Stimulated activated CD8-positive, alpha-beta memory T cell treated with anti-CD3 and anti-CD28 coated beads, Interleukin-15, amount 100 ng/mL, for 24 hours (primary cell): ENCODE measurements at regions not wholly inside any gene's neighbourhood (a gene's known extent, or its start where the extent isn't known, plus 50 kb on each side); places are given as distances from the start of the nearest gene placed in this dataset.
"Not testable (repeated sequence)": the region's sequence is repeated elsewhere in the genome, so short reads cannot be mapped to it uniquely, and the experiment has no call there.

Experiments used
- DNase-seq: peaks from one replicate; pipeline ENCODE4 v3.0.0-alpha.2; 2020; ENCODE audit warnings: low read depth

DNA sequence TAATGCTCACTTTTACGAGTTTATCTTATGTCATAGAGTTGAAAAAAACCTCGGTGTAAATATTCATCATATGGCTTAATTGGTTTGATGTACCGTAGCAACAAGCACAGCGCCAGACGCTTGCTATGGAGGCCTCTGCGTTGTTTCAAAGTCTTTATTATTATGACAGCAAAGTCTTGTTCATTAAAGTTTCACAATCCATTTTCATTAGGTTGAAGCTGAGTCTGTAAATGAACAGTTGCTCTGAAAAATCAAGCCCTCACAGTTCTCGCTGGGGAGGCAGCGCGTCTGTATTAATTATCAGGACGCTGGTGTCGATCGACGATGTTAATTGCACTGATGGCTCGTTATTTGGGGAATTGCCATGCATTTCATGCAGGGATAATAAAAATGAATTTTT is 185.6 kb downstream of the INSC start:
- DNase-seq, result no peak

DNA sequence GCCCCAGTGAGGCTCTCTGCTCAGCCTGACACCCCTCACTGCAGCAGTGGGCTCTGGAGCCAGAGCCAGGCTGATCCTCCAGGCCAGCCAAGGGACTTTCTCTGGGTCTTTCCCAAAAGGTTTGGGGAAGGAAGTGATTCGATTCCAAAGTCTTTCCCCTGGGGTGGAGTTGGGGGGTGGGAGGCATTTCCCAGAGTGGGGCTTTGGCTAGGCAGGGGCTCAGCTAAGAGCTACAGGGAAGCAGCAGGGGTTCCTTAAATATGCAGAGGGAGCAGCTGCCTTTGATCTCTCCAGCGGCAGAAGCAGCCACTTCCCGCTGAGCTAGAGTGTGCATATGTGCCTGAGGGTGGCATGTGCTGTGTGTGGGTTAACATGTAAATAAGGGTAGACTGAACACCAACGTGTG is 192.9 kb downstream of the INSC start:
- no peak for DNase-seq

DNA sequence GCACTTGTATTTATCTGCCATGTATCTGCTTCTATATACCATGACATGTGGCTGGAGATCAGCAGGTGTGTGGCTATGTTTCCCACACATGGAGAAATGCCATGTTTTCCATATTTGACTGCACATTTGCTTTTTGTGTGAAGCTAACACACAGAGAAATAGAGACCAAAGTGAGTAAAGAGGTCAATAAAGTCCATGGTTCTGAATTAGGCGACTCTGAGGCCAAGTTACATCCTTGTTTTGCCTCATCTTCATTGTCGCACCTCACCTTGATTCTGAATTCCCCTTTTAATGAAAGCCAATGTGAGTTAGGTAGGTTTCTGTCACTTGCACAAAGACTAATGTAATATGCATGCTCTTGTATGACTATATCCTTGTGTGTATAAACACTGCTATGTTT is 194.1 kb downstream of the INSC start:
- DNase-seq, result no peak

DNA sequence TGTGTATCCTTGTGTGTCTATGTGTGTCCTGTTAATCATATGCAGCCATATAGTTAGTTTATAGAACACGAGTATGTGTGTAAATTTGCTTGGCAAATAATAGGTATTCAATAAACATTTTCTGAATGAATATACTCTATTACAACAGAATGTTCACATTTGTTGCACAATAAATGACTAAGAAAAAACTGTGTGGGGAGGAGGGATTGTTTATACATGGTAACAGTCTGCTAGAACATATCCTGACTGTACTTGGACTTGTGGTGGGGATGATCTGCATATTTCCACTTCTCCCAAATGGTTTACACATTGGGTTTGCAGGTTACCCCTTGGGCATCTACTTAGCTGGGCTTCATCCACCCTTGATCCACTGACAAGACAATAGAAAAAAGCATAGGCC is 194.6 kb downstream of the INSC start:
- DNase-seq, result no peak

DNA sequence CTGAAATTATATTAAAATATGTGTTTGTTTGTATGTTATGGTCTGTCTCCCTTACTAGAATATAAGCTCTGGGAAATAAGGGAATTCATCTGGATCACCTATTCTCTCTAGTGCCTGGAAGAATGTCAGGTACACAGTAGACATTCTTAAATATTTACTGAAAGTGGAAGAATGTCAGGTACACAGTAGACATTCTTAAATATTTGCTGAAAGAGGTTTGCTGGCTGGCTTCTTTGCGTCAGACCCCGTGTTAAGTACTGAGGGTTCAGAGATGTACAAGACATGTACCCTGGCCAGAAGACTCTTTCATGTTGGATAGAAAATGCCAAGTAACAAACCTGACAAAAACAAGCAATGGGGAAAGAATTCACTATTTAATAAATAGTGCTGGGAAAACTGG is 199.1 kb downstream of the INSC start:
- DNase-seq, result no peak

DNA sequence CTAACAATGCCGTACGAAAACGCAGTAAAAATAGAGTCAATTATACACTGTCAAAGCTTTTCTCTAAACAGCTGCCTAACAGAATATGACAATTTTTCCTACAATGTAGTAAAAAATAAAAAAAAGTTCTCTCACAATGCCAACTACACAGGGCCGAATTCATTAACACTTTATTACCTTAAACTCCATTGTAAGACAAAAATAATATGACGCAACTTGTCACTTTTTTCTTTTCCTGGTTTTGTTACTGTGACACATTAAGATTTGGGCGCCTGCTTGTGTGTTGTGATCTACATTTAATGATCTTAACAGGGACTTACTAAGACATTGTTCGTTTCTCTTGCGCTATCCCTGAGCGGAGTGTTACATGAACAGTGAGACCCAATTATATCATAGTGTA is 204.1 kb downstream of the INSC start:
- DNase-seq, result no peak

DNA sequence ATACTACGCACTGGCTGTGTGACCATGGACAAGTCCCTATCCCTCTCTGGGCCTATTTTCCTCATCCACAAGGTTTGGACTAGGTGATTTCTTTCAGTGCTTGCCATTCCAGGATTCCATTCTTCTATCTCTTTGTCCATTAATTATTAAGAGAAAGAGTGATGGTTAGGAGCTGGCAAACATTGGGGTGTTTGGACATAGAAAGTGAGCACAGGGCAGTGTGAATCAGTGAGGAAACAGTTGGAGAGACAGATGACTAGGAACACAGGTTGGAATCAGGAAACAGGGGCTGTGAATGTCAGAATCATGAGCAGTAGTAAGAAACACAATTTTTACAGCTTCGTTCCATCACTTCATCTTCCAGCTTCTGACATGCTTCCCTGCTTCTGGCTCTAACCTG is 211.8 kb downstream of the INSC start:
- no peak for DNase-seq

DNA sequence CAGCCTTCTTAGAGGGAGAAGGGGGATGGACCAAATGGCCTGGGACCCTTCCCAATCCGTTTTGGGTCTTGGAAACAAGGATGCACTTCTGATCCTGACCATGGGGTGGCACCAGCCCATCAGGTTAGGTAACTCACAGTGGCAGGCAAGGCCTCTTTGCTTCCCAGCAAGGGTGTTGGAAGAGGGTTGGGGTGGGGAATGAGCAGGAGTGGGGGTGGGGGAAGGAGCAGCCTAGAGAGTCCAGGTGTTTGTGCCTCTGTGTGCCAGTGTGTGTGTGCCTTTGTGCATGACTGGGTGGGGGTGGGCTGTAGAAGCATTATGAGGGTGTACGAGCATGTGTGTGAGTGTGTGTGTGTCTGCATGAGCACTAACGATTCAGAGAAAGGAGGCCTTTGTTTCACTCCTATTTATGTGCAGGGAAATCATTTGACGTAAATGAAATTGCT is 213.1 kb downstream of the INSC start:
- no peak for DNase-seq

DNA sequence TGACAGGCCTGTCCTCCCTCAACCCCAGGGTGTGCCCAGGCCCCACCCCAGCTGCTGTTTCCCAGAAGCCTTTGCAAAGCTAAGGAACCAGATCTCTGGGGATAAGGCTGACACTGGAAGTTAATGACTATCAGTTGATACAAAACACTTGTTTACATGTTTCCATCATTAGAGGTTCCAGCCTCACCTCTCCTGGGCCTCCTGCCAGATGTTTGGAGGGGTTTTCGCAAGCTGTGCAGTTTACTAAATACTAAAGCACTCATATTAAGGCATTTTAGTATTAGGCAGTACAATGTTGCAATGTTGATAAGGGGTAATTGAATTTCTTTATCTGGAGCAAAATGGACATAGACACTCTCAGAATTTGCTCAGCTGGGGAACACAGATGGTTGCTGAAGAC is 218.7 kb downstream of the INSC start:
- DNase-seq, result no peak

DNA sequence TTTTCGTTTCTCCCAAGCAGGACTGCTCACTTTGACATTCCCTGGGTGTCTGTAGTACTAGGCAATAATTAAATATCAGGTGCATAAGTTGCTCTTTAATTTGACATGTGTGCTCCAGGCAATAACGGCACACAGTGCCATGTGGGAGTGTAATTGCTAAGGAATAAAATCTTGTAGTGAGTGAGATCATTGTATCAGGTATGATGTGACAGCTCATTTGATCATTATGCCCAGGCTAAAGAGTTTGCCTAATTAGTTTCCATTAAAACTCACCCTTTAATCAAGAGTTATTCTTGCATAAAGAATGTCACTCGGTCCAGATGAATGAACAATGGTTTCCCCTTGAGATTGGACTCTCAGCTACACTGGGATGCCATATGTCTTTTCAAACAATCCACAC is 220.0 kb downstream of the INSC start:
- DNase-seq, result no peak

DNA sequence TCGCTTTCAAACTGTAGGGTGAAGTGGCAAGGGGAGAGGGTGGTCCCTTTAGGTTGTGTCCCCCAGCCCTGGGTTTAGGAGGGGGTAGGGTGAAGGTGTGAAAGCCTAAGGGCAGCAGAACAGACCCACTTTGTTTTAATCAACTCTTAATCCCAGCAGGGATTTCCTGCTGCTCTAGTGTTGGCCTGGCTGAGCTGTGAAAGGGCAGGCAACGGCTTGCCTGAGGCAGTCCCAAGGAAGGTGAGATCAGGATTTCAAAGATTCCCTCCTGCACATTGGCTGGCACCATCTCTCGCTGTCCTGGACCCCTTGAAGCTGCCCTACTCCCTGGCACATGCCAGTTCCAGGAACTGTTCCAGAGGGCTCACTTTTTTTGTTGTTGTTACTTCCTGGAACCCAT is 221.3 kb downstream of the INSC start:
- DNase-seq, result no peak

DNA sequence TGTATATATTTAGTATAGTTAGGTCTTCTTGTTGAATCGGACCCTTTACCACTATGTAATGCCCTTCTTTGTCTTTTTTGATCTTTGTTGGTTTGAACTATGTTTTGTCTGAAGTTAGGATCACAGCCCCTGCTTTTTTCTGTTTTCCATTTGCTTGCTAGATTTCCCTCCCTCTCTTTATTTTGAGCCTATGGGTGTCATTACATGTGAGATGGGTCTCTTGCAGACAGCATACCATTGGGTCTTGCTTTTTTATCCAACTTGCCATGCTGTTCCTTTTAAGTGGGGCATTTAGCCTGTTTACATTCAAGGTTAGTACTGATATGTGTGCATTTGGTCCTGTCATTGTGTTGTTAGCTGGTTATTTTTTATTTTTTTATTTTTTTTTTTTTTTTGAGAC is 224.6 kb downstream of the INSC start:
- no peak for DNase-seq

DNA sequence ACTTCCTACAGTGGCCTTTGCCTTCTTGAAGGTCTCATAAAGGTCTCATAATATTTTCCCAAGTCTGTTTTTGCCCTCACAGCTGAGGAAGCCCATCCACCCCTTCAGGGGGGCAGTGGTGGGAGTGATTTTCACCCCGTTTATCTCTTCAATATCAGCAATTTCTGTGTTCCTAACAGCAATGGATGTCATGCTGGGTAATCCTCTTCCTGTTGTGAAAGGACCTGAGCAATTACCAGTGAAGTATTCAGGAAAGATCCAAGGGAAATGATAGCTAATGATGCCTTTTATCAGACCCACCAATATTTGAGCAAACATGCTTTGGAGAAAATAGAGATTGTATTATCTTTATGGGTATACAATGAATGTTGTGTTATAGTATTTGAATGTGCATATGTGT is 226.9 kb downstream of the INSC start:
- DNase-seq, result no peak

DNA sequence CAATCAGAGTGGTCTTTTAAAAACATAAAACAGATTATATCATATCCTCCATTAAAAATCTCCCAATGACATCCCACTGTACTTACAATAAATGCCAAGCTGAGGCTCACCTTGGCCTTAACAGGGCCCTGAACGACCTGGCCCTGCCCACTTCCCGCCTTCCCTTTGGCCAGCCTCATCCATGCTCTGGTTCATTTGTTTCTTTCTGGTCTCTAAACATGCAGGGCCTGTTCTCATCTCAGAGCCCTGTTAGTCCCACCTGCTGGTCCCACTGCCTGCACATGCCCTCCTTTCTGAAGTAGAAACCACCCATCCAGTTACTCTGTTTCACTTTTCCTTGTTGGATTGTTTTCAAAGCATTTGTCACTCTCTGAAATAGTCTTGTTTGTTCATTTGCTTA is 227.4 kb downstream of the INSC start:
- DNase-seq, result no peak

DNA sequence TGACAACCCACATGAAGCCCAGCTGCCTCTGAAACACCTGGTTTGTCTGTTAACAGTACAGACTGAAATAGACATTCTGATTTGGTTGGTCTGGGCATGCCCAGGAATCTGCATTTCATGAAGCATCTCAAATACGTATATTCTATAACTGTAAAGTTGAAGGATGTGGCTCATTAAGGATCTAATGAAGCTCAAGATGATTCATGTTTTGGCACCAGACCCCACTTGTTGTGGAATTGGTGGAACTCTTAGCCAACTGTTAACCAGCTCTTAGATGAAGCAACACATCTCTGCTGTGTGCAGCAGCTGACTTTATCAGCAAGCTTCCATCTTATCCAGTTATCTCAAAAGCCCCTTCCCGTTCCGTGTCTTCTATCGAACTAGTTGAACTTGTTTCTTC is 232.2 kb downstream of the INSC start:
- DNase-seq, result no peak

DNA sequence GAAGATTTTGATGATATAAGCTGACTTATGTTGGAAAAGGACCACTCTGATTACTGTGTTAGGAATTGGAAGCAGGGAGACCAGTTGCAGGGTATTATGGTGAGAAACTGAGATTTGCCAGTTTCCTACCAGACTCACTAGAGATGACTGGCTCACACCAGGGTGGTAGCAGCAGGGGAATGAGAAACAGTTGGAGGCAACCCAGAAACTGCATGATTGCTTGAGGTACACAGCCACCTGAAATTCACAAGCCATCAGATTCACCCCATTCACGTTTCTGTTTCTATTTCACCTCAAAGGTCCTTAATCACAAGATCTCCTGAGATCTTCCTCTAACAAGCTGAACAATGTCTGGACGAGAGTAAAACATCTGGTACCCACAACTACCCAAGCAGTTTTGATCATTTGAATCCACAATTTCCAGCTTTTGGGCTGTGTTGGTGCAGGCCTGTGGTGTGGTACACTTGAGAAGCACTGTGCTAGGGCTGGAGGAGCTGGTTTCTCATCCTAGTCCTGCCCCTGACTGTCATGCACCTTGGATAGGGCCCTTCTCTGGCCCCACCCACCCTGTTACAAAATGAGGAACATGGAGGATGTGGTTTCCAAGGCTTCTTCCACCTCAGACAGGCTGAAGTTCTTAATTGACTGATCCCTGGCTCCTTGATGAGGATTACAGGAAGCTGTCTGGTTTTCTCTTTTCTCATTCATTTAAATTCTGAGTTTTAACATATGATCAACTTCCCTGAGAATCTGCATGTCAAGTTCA is 233.4 kb downstream of the INSC start:
- no peak for DNase-seq

DNA sequence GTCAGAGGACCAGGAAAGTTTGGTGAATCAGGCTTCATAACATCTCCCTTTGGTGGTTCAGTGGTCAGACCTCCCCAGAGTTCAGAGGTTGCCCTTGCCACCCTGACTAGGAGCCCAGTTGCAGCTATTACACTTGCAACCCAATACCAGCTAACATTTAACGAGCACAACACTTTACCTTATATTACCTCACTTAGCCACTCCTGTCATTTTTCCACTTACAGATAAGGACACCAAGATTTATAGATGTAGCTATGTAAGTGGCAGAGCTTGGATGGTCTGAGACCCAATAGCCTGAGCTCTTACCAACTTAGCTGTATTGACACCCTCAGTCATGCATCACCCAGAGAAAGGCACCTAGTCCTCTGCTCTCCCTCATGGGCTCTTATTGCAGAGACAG is 234.7 kb downstream of the INSC start:
- no peak for DNase-seq

DNA sequence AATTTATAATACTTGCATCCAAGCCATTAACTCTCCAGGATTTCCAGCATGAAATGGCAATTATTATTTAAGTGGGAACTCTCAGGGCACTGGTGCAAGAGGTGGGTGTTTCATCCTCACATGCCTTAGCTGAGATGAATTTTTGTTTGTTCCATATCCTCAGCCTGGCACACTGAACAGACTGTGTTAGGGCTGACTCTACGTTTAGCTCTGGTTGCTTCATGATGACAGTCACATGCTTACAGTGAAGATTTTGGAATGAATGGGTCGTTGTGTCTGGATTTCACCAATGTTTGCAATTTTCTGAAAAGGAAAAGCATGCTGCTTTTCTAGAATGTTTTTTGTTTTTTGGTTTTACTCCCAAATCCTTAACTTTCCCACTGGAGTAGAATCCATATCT is 246.6 kb downstream of the INSC start:
- DNase-seq, result no peak

DNA sequence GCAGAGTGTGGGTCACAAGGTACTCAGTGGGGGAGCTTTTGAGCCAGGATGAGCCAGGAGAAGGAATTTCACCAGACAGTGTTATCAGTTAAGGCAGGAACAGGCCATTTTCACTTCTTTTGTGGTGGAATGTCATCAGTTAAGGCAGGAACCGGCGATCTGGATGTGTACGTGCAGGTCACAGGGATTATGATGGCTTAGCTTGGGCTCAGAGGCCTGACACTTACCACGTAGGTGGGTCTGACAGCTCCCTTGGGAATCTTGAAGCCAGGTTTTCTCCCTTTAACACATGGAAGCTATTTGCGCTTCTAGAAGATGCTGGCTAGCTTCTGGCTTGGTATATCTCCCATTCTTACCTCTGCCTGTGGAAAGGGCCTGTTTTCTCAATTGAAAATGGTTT is 250.6 kb downstream of the INSC start:
- DNase-seq, result not testable (repeated sequence)

DNA sequence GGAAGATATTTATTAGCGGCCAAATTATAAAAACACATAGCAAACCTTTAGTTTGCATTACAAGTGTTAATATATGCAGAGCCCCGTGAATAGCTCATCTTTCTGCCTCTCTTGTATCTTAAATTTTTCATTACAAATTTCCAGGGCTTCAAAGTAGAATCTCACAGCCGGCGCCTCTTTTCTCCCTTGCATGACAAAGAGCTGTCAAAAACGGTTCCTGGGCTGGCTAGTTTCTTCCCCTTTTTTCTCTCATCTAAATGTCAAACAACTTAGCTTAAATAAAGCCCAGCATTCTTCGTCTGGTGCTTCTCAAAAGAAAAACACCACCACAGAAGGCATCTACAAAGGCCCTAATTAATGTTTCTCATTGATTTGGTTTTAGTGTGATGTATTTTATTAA is 253.0 kb downstream of the INSC start:
- DNase-seq, result no peak

DNA sequence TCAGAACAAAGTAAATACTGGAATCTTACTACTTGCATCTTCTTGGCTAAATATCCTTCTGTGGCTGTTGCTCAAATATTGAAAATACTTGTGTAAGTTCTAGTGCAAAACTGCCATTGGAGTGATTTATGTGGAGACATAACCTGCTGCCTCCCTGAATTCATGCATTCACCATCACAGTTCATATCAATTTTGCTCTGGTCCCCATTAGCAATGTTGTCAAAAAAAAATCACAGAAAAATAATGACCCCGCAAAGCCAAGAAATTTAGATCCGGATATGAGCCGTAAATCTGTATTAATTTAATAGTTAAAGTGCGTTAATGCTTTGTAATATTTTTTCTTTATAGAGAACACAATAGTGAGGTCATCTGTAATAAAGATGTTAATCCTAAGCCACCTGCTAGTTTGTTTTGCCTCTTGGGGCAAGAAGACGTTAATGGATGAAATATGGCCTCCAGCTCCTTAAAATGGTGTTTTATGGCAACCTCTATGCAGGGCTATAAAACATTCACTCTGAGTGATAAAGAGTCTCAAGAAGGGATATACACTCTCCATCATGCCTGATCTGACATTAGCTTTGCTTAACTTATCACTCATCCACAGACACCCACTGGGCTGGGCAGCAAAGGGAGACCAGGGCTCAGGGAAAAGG is 255.9 kb downstream of the INSC start:
- DNase-seq, result no peak

DNA sequence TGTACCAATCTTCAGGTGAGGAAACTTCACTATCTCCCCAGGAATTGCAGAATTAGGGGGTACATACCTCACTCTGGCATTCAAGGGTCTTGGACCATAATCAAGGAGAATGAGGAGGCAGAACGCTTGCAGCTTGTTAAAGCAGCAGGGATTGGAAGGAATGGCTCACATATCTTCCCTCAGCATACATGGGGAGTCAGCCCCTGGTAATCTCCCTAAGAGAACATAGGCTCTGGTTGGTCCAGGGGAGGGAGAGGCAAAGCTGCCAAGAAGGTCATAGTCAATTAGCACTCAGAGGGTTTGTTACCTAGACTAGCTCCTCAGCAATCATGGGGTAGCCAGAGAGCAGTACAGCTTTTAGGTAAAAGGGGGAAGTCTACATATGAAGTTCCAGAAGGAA is 256.8 kb downstream of the INSC start:
- no peak for DNase-seq

DNA sequence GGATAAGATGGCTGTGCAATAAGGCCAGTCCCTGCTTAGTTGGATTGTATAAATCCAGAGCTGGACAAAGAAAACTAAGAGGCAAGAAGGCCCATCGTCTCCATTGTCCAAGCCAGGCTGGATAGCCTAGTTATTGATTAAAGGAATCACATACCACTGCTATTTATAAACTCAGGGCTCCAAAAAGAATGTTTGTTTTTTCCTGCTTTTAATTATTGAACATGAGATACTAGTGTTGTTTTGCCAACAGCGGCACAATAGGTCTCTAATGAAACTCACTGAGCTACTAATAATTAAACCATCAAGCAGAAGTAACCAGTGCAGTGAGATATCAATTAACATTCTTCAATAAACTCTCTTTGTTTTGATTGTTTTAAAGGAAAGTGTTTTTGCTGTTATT is 259.7 kb downstream of the INSC start:
- no peak for DNase-seq

DNA sequence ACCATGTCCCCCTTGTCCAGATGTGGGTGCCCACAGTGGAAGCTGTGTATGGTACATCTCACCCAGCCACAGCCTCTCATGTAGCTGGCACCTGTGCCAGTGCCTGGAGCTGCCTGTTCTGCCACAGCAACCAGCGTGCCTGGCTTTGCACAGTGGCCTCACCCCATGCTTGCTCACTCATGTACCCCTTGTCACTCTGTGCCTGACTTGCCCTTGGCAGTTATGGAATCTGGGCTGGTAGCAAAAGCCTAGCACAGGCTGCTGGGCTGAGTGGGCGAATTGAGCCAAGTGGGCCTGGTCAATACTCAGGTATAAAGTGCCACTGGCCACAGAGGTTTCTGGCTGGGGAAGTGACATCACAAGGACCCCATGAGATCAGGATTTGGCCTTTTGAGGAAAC is 264.2 kb downstream of the INSC start:
- no peak for DNase-seq
